Adrenal gland (tissue), 9 donors: ENCODE measurements at regions not wholly inside any gene's neighbourhood (a gene's known extent, or its start where the extent isn't known, plus 50 kb on each side); places are given as distances from the start of the nearest gene placed in this dataset.

Source experiments
- DNase-seq, 7 donors: peaks; one replicate each; pipeline ENCODE4 v3.0.0-alpha.2; 2019 to 2020
- H3K27ac ChIP-seq, 5 donors: fragments of 200-600 bp; sonication (generic) in 4 of 5; 1 replicate in 3 of 5; 2 replicates in 2 of 5; pipeline versions ENCODE4 v1.5.1 to v1.8.0; 2016 to 2020; ENCODE audit warnings: mild to moderate bottlenecking in 1 of 5
- H3K27me3 ChIP-seq: fragments of 200-600 bp; 2 replicates; pipeline ENCODE4 v1.8.0; 2021
- H3K36me3 ChIP-seq, 2 donors: fragments of 200-600 bp; replicated peaks in 1 of 2; 1 replicate in 1 of 2; 2 replicates in 1 of 2; pipeline versions ENCODE4 v1.5.1 to v1.8.0; 2018 to 2022
- H3K4me1 ChIP-seq, 2 donors: fragments of 200-600 bp; replicated peaks in 1 of 2; 1 replicate in 1 of 2; 2 replicates in 1 of 2; pipeline versions ENCODE4 v1.5.1 to v1.8.0; 2018 to 2021
- H3K4me3 ChIP-seq, 4 donors: fragments of 200-600 bp; sonication (generic) in 3 of 4; one replicate each; pipeline ENCODE4 v1.5.1; 2016 to 2018
- H3K9me3 ChIP-seq, 3 donors: fragments of 200-600 bp; sonication (generic) in 1 of 3; replicated peaks in 1 of 3; 1 replicate in 2 of 3; 2 replicates in 1 of 3; pipeline versions ENCODE4 v1.5.1 to v1.8.0; 2016 to 2021
- POLR2A ChIP-seq, 2 donors: fragments of 450-650 bp; IDR thresholded peaks; one replicate each; pipeline ENCODE4 v1.6.1; 2017; ENCODE audit warnings: antibody characterized with exemption in 2 of 2, mild to moderate bottlenecking in 2 of 2, moderate library complexity in 1 of 2
- WGBS, 4 donors: extraction: QIAGEN DNeasy Blood & Tissue Kit in 2 of 4; methylation state at CpG; one replicate each; pipeline versions ENCODE4 v1.1.5 to v1.1.7; 2013 to 2017; 5-methylcytosine and 5-hydroxymethylcytosine counted together
- intact Hi-C, 2 donors: fragments of 100-400 bp; cut with DNase I; formaldehyde crosslinking; loops; one replicate each; pipeline versions ENCODE4 v1.14.1 to v1.15.0; 2022 to 2023
- TF ChIP-seq, protein P1 (sequence below), 6 experiments: fragments of 450-650 bp in 4 of 6; fragments of 200-600 bp in 2 of 6; sonication (generic) in 1 of 6; IDR thresholded peaks; 1 replicate in 5 of 6; 2 replicates in 1 of 6; pipeline versions ENCODE4 v1.5.1 to v1.8.0; 2016 to 2021; ENCODE audit warnings: antibody characterized with exemption in 6 of 6, mild to moderate bottlenecking in 2 of 6, moderate library complexity in 1 of 6
- donor health status: healthy with polysubstance abuse.
- donor health status: Bipolar disorder and iron deficiency.
- donor health status: DM: yes; HTN: yes; CAD: no.
- donor health status: DM: no; HTN: no; CAD: no.
- donor health status: DM: no; HTN: no; CAD: no.

- intact Hi-C loops: no loop called here
- WGBS, 4 donors: 73 to 84% (median 78%) methylated on average over 3 of the region's 3 CpGs
- TF ChIP-seq POLR2A (IDR thresholded peaks at IDR 0.05): no peak
- TF ChIP-seq, protein P1, sequence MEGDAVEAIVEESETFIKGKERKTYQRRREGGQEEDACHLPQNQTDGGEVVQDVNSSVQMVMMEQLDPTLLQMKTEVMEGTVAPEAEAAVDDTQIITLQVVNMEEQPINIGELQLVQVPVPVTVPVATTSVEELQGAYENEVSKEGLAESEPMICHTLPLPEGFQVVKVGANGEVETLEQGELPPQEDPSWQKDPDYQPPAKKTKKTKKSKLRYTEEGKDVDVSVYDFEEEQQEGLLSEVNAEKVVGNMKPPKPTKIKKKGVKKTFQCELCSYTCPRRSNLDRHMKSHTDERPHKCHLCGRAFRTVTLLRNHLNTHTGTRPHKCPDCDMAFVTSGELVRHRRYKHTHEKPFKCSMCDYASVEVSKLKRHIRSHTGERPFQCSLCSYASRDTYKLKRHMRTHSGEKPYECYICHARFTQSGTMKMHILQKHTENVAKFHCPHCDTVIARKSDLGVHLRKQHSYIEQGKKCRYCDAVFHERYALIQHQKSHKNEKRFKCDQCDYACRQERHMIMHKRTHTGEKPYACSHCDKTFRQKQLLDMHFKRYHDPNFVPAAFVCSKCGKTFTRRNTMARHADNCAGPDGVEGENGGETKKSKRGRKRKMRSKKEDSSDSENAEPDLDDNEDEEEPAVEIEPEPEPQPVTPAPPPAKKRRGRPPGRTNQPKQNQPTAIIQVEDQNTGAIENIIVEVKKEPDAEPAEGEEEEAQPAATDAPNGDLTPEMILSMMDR (IDR thresholded peaks at IDR 0.05): no peak
Measured at GRCh38 chr21:15644489-15644888, 85.3 kb upstream of the USP25 start.

GRCh38 chr21:15645830-15646229, 84.0 kb upstream of the USP25 start:
- Histone ChIP-seq H3K27ac (no peak overlapping the region), H3K4me3 (no peak overlapping the region), H3K36me3 (no peaks in the 10 kb centered on the region), H3K9me3 (no peaks in the 10 kb centered on the region), H3K4me1 (no peaks in the 10 kb centered on the region), H3K27me3 (no peaks in the 10 kb centered on the region)
- intact Hi-C loops: no loop called here
- no peak for TF ChIP-seq POLR2A (IDR thresholded peaks at IDR 0.05)
- TF ChIP-seq, protein P1 (IDR thresholded peaks at IDR 0.05): no peak
- DNase-seq: no peak
- WGBS, 4 donors: 66 to 78% (median 75%) methylated on average over 4 of the region's 4 CpGs

More at GRCh38 chr21:15644489-15644888, 85.3 kb upstream of the USP25 start:
- Histone ChIP-seq H3K9me3 (no peaks in the 10 kb centered on the region), H3K4me3 (no peak overlapping the region), H3K27ac (no peak overlapping the region), H3K36me3 (no peaks in the 10 kb centered on the region), H3K27me3 (no peaks in the 10 kb centered on the region), H3K4me1 (no peaks in the 10 kb centered on the region)
- DNase-seq: no peak

- Histone ChIP-seq H3K27ac (no peak overlapping the region), H3K4me1 (no peaks in the 10 kb centered on the region), H3K27me3 (no peaks in the 10 kb centered on the region), H3K36me3 (no peaks in the 10 kb centered on the region), H3K4me3 (no peak overlapping the region), H3K9me3 (no peaks in the 10 kb centered on the region)
- no peak for DNase-seq
- intact Hi-C loops: no loop called here
- WGBS, 4 donors: 63 to 78% (median 68%) methylated on average over 3 of the region's 3 CpGs
- TF ChIP-seq, protein P1 (IDR thresholded peaks at IDR 0.05): no peak
- no peak for TF ChIP-seq POLR2A (IDR thresholded peaks at IDR 0.05)
Measured at GRCh38 chr21:15650735-15651134, 79.0 kb upstream of the USP25 start.

- WGBS, 4 donors: 41 to 72% (median 54%) methylated on average over 3 of the region's 3 CpGs
- Histone ChIP-seq H3K27me3 (no peaks in the 10 kb centered on the region), H3K36me3 (no peaks in the 10 kb centered on the region), H3K27ac (no peak overlapping the region), H3K4me1 (no peaks in the 10 kb centered on the region), H3K9me3 (no peaks in the 10 kb centered on the region), H3K4me3 (no peak overlapping the region)
- intact Hi-C loops: no loop called here
- TF ChIP-seq, protein P1 (IDR thresholded peaks at IDR 0.05): no peak
- no peak for TF ChIP-seq POLR2A (IDR thresholded peaks at IDR 0.05)
- DNase-seq: no peak
Measured at GRCh38 chr21:15651172-15651571, 78.6 kb upstream of the USP25 start.
